ENCODE measurements at regions not wholly inside any gene's neighbourhood (a gene's known extent, or its start where the extent isn't known, plus 50 kb on each side); places are given as distances from the start of the nearest gene placed in this dataset.

GRCh38 chr9:95773053-95773418 is 102.5 kb upstream of the ERCC6L2 start:
- Histone ChIP-seq H3K4me1 (ENCODE audit: control insufficient read depth, insufficient read depth, low read length) (no peaks in the 10 kb centered on the region), H3K4me2 (ENCODE audit: control insufficient read depth, insufficient read depth) (no peak overlapping the region), H4K20me1 (ENCODE audit: control insufficient read depth, insufficient read depth) (no peaks in the 10 kb centered on the region), H2AFZ (ENCODE audit: control insufficient read depth, low read depth, low read length) (no peak overlapping the region), H3K4me3 (no peak overlapping the region), H3K9ac (ENCODE audit: control insufficient read depth, insufficient read depth, low read length) (no peak overlapping the region), H3K36me3 (ENCODE audit: control insufficient read depth in 2 of 2, insufficient read depth in 2 of 2, low read length in 1 of 2) (no peaks in the 10 kb centered on the region), H3K27ac (ENCODE audit: control insufficient read depth, insufficient read depth) (no peak overlapping the region), H3K9me3 (replicated peaks; ENCODE audit: control insufficient read depth, insufficient read depth, low read length) (no peaks in the 10 kb centered on the region), H3K27me3 (replicated peaks in 1 of 2; ENCODE audit: control insufficient read depth in 2 of 2, insufficient read depth in 2 of 2, low read length in 1 of 2) (peaks cover 1 to 6% of the 10 kb centered on the region in 2 experiments; a peak in 1 of 4 replicates), H3K79me2 (ENCODE audit: control insufficient read depth, insufficient read depth, low read length) (no peaks in the 10 kb centered on the region)
- ChIA-PET SMC1A (ENCODE audit: uncharacterized antibody, unreplicated experiment) (no interaction called here), CTCF (no interaction called here), POLR2A (no interaction called here), RAD21 (ENCODE audit: unreplicated experiment) (interaction anchor here (0.7 kb wide), 1 partner anchor 544 kb away, joined by 3 read pairs; no protein-coding TSS in a partner anchor)
- ATAC-seq = no peak
- intact Hi-C loops (cut with micrococcal nuclease; ENCODE audit: unreplicated experiment) (no loop called here), in situ Hi-C loops (cut with MboI) (no loop called here)
- TF ChIP-seq, protein P1, sequence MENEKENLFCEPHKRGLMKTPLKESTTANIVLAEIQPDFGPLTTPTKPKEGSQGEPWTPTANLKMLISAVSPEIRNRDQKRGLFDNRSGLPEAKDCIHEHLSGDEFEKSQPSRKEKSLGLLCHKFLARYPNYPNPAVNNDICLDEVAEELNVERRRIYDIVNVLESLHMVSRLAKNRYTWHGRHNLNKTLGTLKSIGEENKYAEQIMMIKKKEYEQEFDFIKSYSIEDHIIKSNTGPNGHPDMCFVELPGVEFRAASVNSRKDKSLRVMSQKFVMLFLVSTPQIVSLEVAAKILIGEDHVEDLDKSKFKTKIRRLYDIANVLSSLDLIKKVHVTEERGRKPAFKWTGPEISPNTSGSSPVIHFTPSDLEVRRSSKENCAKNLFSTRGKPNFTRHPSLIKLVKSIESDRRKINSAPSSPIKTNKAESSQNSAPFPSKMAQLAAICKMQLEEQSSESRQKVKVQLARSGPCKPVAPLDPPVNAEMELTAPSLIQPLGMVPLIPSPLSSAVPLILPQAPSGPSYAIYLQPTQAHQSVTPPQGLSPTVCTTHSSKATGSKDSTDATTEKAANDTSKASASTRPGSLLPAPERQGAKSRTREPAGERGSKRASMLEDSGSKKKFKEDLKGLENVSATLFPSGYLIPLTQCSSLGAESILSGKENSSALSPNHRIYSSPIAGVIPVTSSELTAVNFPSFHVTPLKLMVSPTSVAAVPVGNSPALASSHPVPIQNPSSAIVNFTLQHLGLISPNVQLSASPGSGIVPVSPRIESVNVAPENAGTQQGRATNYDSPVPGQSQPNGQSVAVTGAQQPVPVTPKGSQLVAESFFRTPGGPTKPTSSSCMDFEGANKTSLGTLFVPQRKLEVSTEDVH (IDR thresholded peaks at IDR 0.05; ENCODE audit: low read depth, partially characterized antibody) = no peak
- no peak for TF ChIP-seq YY1 (IDR thresholded peaks at IDR 0.05; ENCODE audit: low read depth, low read length)
- TF ChIP-seq CREB1 (IDR thresholded peaks at IDR 0.05; ENCODE audit: low read depth) = no peak
- no peak for FAIRE-seq
- no TSS peak for BruUV-seq (replicated peaks)
- WGBS (ENCODE audit: insufficient coverage, insufficient replicate concordance, low lambda C conversion rate, missing lambda C conversion rate) = 73% methylated on average over 3 of the region's 3 CpGs
- DNase-seq (ENCODE audit: low read depth, low spot score) = no peak

- POLR2A ChIA-PET = no interaction called here
- Histone ChIP-seq H3K4me2 (ENCODE audit: control insufficient read depth, insufficient read depth) (no peak overlapping the region), H3K36me3 (ENCODE audit: control insufficient read depth in 2 of 2, insufficient read depth in 2 of 2, low read length in 1 of 2) (no peaks in the 10 kb centered on the region), H2AFZ (ENCODE audit: control insufficient read depth, low read depth, low read length) (no peak overlapping the region), H3K4me3 (no peak overlapping the region), H3K79me2 (ENCODE audit: control insufficient read depth, insufficient read depth, low read length) (no peaks in the 10 kb centered on the region), H3K9ac (ENCODE audit: control insufficient read depth, insufficient read depth, low read length) (no peak overlapping the region), H3K27ac (ENCODE audit: control insufficient read depth, insufficient read depth) (no peak overlapping the region), H3K27me3 (replicated peaks in 1 of 2; ENCODE audit: control insufficient read depth in 2 of 2, insufficient read depth in 2 of 2, low read length in 1 of 2) (peaks cover 1 to 6% of the 10 kb centered on the region in 2 experiments; a peak in 1 of 4 replicates), H3K4me1 (ENCODE audit: control insufficient read depth, insufficient read depth, low read length) (no peaks in the 10 kb centered on the region), H4K20me1 (ENCODE audit: control insufficient read depth, insufficient read depth) (no peaks in the 10 kb centered on the region), H3K9me3 (replicated peaks; ENCODE audit: control insufficient read depth, insufficient read depth, low read length) (no peaks in the 10 kb centered on the region)
- RAD21 ChIA-PET (ENCODE audit: unreplicated experiment) = interaction anchor here (0.7 kb wide), 1 partner anchor 545 kb away, joined by 3 read pairs; no protein-coding TSS in a partner anchor
- in situ Hi-C loops (cut with MboI) = no loop called here
- ATAC-seq (no peak), DNase-seq (ENCODE audit: low read depth, low spot score) (no peak), FAIRE-seq (no peak)
- 58% methylated on average over 29 of the region's 29 CpGs for WGBS (ENCODE audit: insufficient coverage, insufficient replicate concordance, low lambda C conversion rate, missing lambda C conversion rate)
- SMC1A ChIA-PET (ENCODE audit: uncharacterized antibody, unreplicated experiment) = no interaction called here
- CTCF ChIA-PET = no interaction called here
- intact Hi-C loops (cut with micrococcal nuclease; ENCODE audit: unreplicated experiment) = no loop called here
- BruUV-seq (replicated peaks) = no TSS peak
- TF ChIP-seq EZH2 (IDR thresholded peaks at IDR 0.05; ENCODE audit: borderline replicate concordance, control insufficient read depth, low read depth, low read length) (no peak), SMC3 (IDR thresholded peaks at IDR 0.05; ENCODE audit: borderline replicate concordance, low read length) (no peak), IKZF2 (IDR thresholded peaks at IDR 0.05) (no peak), KDM1A (IDR thresholded peaks at IDR 0.05; ENCODE audit: borderline replicate concordance) (no peak), NR2C2 (IDR thresholded peaks at IDR 0.05; ENCODE audit: borderline replicate concordance, control insufficient read depth, insufficient read length, low read depth) (no peak), WRNIP1 (IDR thresholded peaks at IDR 0.05; ENCODE audit: borderline replicate concordance, low read depth, low read length) (no peak), CREM (IDR thresholded peaks at IDR 0.05; ENCODE audit: low read depth) (no peak), STAT3 (IDR thresholded peaks at IDR 0.05; ENCODE audit: low read depth, low read length) (no peak), ZNF217 (IDR thresholded peaks at IDR 0.05) (no peak), ATF7 (IDR thresholded peaks at IDR 0.05; ENCODE audit: low read depth) (no peak), SMAD5 (IDR thresholded peaks at IDR 0.05; ENCODE audit: low read depth) (no peak)
- TF ChIP-seq, protein P2, sequence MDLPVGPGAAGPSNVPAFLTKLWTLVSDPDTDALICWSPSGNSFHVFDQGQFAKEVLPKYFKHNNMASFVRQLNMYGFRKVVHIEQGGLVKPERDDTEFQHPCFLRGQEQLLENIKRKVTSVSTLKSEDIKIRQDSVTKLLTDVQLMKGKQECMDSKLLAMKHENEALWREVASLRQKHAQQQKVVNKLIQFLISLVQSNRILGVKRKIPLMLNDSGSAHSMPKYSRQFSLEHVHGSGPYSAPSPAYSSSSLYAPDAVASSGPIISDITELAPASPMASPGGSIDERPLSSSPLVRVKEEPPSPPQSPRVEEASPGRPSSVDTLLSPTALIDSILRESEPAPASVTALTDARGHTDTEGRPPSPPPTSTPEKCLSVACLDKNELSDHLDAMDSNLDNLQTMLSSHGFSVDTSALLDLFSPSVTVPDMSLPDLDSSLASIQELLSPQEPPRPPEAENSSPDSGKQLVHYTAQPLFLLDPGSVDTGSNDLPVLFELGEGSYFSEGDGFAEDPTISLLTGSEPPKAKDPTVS (IDR thresholded peaks at IDR 0.05; ENCODE audit: low read depth, low read length) = no peak
Observed at GRCh38 chr9:95772320-95773052, 103.0 kb upstream of the ERCC6L2 start.
